GM19025 (cell line): ENCODE measurements at regions not wholly inside any gene's neighbourhood (a gene's known extent, or its start where the extent isn't known, plus 50 kb on each side); places are given as distances from the start of the nearest gene placed in this dataset.
"Not testable (repeated sequence)": the region's sequence is repeated elsewhere in the genome, so short reads cannot be mapped to it uniquely, and the experiment has no call there.

Source experiments
- ATAC-seq: cut with Tn5 transposase; IDR thresholded peaks from one replicate; pipeline ENCODE4 v1.9.1; 2021; ENCODE audit warnings: mild to moderate bottlenecking, low read depth, moderate library complexity; ENCODE audit not compliant: unreplicated experiment

GRCh38 chr11:23897453-23898286, 599.2 kb upstream of the LUZP2 start:
- ATAC-seq, result no peak

- ATAC-seq, result no peak
These were observed 593.7 kb upstream of the LUZP2 start for GRCh38 chr11:23903044-23903704.

- ATAC-seq, result no peak
These were observed 577.4 kb upstream of the LUZP2 start for GRCh38 chr11:23919455-23919854.

GRCh38 chr11:23923357-23923756, 573.5 kb upstream of the LUZP2 start:
- ATAC-seq, result no peak

GRCh38 chr11:23924226-23924625, 572.6 kb upstream of the LUZP2 start:
- ATAC-seq, result no peak

GRCh38 chr11:23931443-23931842, 565.4 kb upstream of the LUZP2 start:
- no peak for ATAC-seq

- no peak for ATAC-seq
These were observed 564.4 kb upstream of the LUZP2 start for GRCh38 chr11:23932485-23932898.

GRCh38 chr11:23933721-23934120, 563.1 kb upstream of the LUZP2 start:
- ATAC-seq, result no peak

GRCh38 chr11:23934671-23935270, 562.1 kb upstream of the LUZP2 start:
- not testable (repeated sequence) for ATAC-seq

GRCh38 chr11:23942117-23942815, 554.6 kb upstream of the LUZP2 start:
- ATAC-seq, result not testable (repeated sequence)

- no peak for ATAC-seq
These were observed 551.9 kb upstream of the LUZP2 start for GRCh38 chr11:23944923-23945322.

- no peak for ATAC-seq
These were observed 549.0 kb upstream of the LUZP2 start for GRCh38 chr11:23947883-23948282.

- ATAC-seq, result no peak
These were observed 548.0 kb upstream of the LUZP2 start for GRCh38 chr11:23948851-23949250.

- no peak for ATAC-seq
These were observed 542.7 kb upstream of the LUZP2 start for GRCh38 chr11:23953951-23954710.

- no peak for ATAC-seq
These were observed 542.1 kb upstream of the LUZP2 start for GRCh38 chr11:23954730-23955129.

- ATAC-seq, result no peak
These were observed 540.3 kb upstream of the LUZP2 start for GRCh38 chr11:23956586-23956985.

GRCh38 chr11:23957314-23957713, 539.5 kb upstream of the LUZP2 start:
- no peak for ATAC-seq

- no peak for ATAC-seq
These were observed 537.4 kb upstream of the LUZP2 start for GRCh38 chr11:23959462-23959861.

GRCh38 chr11:23961503-23962338, 535.1 kb upstream of the LUZP2 start:
- ATAC-seq, result no peak
